GM23248 (cell line): ENCODE measurements at regions not wholly inside any gene's neighbourhood (a gene's known extent, or its start where the extent isn't known, plus 50 kb on each side); places are given as distances from the start of the nearest gene placed in this dataset.

Experiments used
- EZH2 ChIP-seq: fragments of 200-600 bp; sonication (generic); IDR thresholded peaks from 2 replicates; pipeline ENCODE4 v1.6.1; 2018; ENCODE audit warnings: antibody characterized with exemption, mild to moderate bottlenecking; ENCODE audit not compliant: insufficient read depth, poor library complexity, severe bottlenecking
- EZH2phosphoT487 ChIP-seq: fragments of 200-600 bp; sonication (generic); IDR thresholded peaks from 2 replicates; pipeline ENCODE4 v1.6.1; 2018; ENCODE audit warnings: antibody characterized with exemption, moderate library complexity, mild to moderate bottlenecking, low read depth; ENCODE audit not compliant: insufficient read depth

DNA sequence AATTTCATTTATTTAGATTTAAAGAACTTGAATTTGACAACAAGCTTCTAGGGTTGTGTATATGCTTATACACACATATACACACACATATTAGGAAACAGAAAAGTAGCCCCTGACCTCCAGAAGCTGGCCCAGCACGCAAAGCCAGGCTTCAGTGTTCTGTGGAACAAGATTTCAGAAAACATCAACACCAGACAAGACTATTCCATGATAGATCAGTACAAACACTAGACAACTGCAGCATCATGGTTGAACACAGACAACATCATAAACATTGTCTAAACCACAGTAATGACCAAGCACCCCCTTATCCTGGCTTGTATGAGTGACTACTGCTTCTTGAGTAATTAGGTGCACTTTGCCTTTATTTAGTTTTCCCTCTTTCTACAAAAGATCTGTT, 457.6 kb downstream of the TMEM182 start:
- no peak for TF ChIP-seq EZH2phosphoT487
- no peak for TF ChIP-seq EZH2
